SHP77 treated with DMSO at 0.1 percent for 48 hours (cell line): ENCODE measurements at regions not wholly inside any gene's neighbourhood (a gene's known extent, or its start where the extent isn't known, plus 50 kb on each side); places are given as distances from the start of the nearest gene placed in this dataset.

Source experiments
- DNase-seq: peaks from one replicate; lab custom pipeline; 2025; lab: John Stamatoyannopoulos, UW

DNA sequence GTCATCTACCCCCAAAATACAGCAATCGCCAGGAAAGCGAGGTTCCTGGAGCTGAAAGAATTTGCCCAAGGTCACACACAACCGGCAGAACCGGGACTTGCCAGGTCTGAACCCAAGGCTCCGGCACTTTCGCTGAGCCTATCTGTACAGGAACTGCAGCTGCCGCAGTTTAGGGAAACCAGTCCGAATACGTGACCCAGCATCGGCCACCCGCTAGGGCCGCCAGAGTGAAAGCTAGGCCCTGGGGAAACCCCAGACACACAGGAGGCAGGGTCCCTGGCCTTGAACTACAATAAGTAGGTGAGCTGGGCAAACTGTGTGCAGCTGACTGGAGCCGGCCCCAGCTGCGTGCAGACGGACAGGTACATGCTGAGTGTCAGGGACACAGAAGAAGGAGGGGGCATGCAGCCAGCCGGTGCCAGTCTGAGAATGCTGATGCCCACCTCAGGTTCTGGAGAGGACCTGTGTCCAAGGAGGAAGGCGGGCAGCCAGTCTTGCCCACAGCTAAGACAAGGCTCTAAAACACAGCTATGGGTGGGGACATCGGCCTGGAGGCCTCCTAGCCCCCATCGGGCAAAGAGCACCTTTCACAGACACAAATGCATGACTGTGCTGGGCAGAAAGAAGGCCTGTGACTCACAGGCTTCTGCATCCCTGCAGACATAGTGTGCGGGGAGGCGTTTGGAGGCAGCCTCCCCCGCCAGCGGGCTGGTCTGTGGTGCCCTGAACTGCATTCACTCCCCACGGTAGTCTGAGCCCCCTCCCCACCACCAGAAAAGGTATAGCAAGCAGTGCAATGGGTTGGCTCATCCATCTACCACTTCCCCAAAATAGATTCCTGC is 107.4 kb upstream of the ID2 start:
- peak; percentile 70 for DNase-seq

GRCh38 chr2:8575038-8575833 is 106.6 kb upstream of the ID2 start:
- no peak for DNase-seq

- no peak for DNase-seq
Measured at GRCh38 chr2:8575834-8576423, 105.9 kb upstream of the ID2 start.

GRCh38 chr2:8576525-8577167 is 105.2 kb upstream of the ID2 start:
- no peak for DNase-seq

DNA sequence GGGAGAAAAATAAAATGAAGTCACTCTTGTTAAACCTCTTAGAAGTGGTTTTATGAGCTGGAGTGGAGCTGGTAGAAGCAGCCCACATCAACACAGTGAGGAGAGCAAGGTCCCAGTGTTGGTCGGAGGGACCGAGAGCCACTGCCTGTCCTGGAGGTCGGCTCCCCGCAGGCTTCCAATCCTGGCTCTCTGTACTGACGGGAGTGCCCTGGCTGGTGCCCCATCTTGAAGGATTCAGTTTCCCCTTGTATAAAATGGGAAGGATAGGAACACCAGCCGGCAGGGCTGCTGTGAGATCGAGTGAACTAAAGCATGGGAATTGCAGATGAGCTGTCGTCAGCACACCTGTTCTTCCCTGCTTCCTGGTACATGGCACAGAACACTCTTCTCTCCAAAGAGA is 104.3 kb upstream of the ID2 start:
- no peak for DNase-seq

DNA sequence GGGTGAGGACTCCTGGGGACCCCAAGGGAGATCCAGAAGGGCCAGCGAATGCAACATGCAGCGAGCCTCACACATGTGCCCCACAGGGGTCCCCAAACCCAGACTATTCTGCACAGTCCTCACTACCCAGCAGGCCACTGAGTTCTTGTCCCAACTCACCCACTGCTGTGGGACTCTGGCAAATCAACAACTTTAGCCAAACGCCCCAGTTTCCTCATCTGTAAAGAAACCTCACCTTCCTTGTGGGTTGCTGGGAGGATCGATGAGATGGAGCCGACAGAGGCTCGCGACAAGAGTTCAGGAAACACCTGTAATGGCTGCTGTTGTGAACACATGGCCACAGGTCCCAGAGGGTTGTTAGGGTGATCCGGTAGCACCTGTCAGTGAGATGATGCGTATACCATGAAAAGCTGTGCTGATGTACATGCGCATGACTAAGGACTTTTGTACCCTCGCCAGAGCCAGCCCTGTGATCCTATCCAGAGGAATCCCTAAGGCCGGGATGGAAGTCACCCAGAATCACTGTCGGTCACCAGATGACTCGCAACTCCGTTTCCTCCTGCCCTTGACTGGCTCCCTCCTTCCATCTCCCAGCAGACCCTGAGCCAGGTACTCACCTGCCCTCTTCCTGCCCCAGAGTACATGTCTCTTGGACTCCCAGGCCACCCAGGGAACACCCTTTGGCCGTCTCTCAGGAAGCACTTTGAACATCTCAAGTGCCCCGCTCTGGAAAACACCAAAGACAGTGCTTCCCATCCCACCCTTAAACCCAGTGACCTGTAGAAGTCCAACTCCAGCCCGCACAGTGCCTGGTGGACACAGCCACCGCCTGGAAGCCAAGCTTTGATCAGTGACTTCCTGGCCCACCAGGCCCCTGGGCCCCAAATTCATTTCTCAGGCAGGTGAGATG is 103.3 kb upstream of the ID2 start:
- no peak for DNase-seq

DNA sequence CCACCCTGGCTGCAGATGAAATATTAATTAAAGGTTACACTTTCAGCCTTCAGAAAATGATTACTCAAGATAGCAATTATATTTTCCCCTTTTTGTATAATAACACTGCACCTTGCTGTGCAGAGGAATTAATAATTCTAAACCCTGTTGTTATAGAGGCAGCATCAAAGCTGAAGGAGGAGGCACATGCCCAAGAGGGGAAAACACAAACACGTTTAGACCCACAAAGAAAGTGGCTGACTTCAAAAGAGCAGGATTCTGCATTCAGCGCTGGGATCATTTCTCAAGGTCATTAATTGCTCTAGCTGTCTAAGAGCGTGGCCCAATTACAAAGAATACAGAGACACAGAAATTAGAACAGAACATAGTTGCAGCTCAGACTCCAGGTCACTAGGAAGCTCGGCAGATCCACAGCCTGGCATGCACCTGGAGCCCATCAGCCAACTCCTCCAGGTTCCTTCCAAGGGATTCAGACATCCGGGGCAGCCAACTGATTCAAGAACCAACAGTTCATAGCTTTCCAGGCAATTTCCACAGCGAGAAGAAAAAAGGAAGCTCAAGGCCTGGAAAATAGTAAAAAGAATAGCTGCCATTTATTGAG is 102.3 kb upstream of the ID2 start:
- no peak for DNase-seq

DNA sequence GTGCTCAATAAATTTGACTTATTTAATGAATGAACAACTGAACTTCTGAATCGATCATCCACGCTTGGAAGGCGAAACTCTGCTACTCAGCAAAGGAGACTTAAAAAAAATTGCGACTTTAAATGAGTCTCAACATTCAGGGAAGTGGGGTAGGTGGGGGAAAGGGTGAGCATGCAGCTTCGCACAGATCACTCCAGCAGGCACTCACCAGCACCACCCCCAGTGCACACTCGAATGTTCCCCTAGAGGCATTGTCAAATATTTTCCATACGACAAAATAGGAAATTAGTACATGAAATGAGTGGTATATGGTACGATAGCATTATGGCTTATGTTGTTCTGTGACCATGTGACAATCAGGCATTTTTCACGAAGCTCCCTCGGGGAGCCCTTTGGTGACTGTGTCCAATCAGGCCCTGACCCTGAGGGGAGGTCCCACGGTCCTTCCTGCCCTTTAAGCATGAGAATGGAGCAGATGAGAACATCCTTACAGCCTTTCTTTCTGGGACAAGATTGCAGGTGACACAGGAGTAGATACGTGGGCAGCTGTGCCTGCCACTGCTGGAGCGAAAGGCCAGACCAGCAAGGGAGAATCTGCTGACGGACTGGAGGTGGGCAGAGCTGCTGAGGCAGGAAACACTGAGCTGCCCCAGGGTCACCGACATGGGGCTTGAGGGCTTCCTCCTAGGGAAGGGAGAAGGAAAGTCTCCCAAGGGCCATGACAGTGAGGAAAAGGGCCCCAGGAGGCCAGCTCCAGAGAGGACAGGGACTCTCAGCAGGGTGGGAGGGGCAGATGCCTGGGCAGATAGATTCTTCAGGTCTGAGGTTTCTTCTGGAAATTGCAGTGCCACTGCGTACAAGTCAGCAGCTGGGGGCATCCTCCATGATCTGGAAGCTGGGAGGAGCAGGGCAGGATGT is 101.3 kb upstream of the ID2 start:
- DNase-seq, result no peak

GRCh38 chr2:8581234-8581561 is 100.7 kb upstream of the ID2 start:
- DNase-seq, result peak; percentile 41

DNA sequence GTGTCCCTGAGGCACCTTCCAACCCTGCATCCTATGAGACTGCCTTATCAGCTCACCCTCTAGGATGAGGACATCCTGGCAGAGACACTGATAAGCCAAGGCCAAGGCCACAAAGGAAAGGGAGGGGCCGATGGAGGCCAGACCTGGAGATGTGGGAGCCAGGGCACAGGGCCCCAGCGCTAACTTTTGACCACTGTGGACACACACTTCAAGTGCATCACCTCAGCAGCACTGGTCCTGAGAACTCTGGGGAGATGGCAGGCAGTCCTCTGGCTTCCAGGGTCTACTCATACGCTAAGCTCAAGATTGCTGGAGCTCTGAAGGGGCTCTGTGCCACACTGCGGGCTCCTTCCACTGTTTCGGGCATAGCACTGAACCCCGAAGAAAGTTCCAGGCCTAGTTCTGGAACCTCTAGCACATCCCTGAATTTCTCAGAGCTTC is 100.2 kb upstream of the ID2 start:
- no peak for DNase-seq

- DNase-seq, result no peak
Measured at GRCh38 chr2:8582191-8582590, 99.7 kb upstream of the ID2 start.

DNA sequence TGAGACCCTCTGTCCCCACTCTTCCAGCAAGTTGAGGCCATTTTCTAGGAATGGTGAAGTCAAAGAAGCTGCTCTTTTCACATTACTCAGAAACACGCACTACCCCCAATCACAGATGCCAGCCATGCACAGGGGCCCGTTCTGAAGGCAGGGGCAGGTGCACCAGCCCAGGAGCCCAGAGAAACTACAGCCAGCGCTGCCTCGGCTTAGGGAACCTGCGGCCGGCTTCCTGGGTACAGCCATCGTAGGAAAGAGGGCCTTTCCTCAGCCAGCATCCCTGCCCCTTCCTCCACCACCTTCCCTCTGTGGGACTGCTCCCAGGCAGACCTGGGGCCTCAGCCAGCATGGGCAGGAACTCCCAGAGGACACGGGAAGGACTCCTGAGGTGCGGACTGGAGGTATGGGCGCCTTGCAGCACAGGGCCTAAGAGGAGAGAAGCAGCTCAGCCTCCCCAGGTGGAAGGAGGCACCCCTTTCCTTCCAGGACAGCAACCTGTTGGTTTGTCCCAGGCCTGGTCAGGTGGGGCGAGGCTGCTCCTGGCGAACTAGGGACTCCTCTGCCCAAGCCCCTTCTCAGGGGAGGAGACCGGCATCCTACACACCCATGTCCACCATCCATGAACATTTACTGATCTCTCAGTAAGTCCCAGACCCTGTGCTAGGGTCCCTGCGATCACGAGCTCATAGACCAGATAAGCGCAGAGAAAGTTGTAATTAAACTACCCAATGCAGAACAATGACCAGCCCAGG is 99.0 kb upstream of the ID2 start:
- no peak for DNase-seq

- peak; percentile 95 for DNase-seq
Measured at GRCh38 chr2:8583400-8584173, 98.3 kb upstream of the ID2 start.

- DNase-seq, result no peak
Measured at GRCh38 chr2:8584174-8585066, 97.4 kb upstream of the ID2 start.

DNA sequence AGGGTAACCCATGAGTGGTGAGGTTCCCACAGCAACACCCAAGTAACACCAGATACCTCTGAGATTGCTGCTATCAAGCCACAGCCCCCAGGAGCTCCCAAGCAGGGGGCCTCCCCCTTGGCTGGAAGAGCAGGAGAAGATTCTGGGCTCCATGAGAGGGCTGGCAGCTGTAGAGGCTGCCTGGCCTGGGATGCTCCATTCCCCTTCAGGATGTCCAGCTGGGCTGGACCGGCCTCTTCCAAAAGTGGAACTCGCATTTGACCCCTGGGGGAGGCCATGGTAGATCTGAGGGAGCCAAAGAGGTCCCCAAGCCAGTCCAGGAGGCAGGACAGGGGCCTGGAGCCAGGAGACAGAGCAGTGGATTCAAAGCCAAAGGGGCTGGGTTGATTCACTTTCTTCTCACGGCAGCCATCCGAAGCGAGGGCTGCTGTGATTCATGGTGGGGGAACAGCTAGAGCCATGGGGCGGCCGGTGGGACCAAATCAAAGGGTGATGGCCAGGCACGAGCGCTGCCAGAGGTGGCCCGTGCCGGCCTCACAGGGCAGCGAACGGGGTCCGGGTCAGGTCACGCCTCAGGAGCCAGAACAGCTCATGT is 95.3 kb upstream of the ID2 start:
- DNase-seq, result no peak

GRCh38 chr2:8587251-8587791 is 94.5 kb upstream of the ID2 start:
- no peak for DNase-seq
